MM.1S (cell line): ENCODE measurements at regions not wholly inside any gene's neighbourhood (a gene's known extent, or its start where the extent isn't known, plus 50 kb on each side); places are given as distances from the start of the nearest gene placed in this dataset.

ENCODE experiments used
- DNase-seq: peaks from one replicate; pipeline ENCODE4 v3.0.0-alpha.2; 2015
- H2AFZ ChIP-seq: fragments of 300-600 bp; sonication (generic); 2 replicates; pipeline ENCODE4 v1.6.0; 2016; ENCODE audit warnings: antibody characterized with exemption, low read length
- H3F3A ChIP-seq: fragments of 300-600 bp; sonication (generic); 2 replicates; pipeline ENCODE4 v1.6.1; 2016; ENCODE audit warnings: mild to moderate bottlenecking, antibody characterized with exemption, low read length, moderate library complexity, mixed read lengths; ENCODE audit not compliant: insufficient read depth
- H3K27ac ChIP-seq: fragments of 300-600 bp; sonication (generic); 2 replicates; pipeline ENCODE4 v1.5.1; 2016; ENCODE audit warnings: mild to moderate bottlenecking, low read length
- H3K27me3 ChIP-seq: fragments of 300-600 bp; sonication (generic); replicated peaks from 2 replicates; pipeline ENCODE4 v1.6.0; 2016; ENCODE audit warnings: low read length; ENCODE audit not compliant: insufficient read depth
- H3K36me3 ChIP-seq: fragments of 300-600 bp; sonication (generic); replicated peaks from 2 replicates; pipeline ENCODE4 v1.6.1; 2016; ENCODE audit warnings: mild to moderate bottlenecking, low read length, mixed read lengths; ENCODE audit not compliant: insufficient read depth
- H3K4me1 ChIP-seq: fragments of 300-600 bp; sonication (generic); 2 replicates; pipeline ENCODE4 v1.6.1; 2016; ENCODE audit warnings: low read length, mixed read lengths
- H3K4me2 ChIP-seq: fragments of 300-600 bp; sonication (generic); 2 replicates; pipeline ENCODE4 v1.6.0; 2016; ENCODE audit warnings: low read depth, low read length
- H3K4me3 ChIP-seq: fragments of 300-600 bp; sonication (generic); 2 replicates; pipeline ENCODE4 v1.5.1; 2016; ENCODE audit warnings: low read length, mixed read lengths
- H3K79me2 ChIP-seq: fragments of 300-600 bp; sonication (generic); 2 replicates; pipeline ENCODE4 v1.6.1; 2016; ENCODE audit warnings: mixed run types, low read length, mixed read lengths
- H3K9ac ChIP-seq: fragments of 300-600 bp; sonication (generic); 2 replicates; pipeline ENCODE4 v1.6.1; 2016; ENCODE audit warnings: low read length, mixed read lengths
- H3K9me2 ChIP-seq: fragments of 300-600 bp; sonication (generic); replicated peaks from 2 replicates; pipeline ENCODE4 v1.6.1; 2016; ENCODE audit warnings: mild to moderate bottlenecking, low read length, mixed read lengths; ENCODE audit not compliant: insufficient read depth
- H3K9me3 ChIP-seq: fragments of 300-600 bp; sonication (generic); replicated peaks from 2 replicates; pipeline ENCODE4 v1.6.1; 2016; ENCODE audit warnings: mild to moderate bottlenecking, low read length, mixed read lengths; ENCODE audit not compliant: insufficient read depth
- H4K20me1 ChIP-seq: fragments of 300-600 bp; sonication (generic); 2 replicates; pipeline ENCODE4 v1.6.1; 2016; ENCODE audit warnings: mild to moderate bottlenecking, low read length, moderate library complexity, mixed read lengths; ENCODE audit not compliant: insufficient read depth
- EZH2 ChIP-seq: fragments of 300-600 bp; sonication (generic); optimal IDR thresholded peaks from 2 replicates; pipeline ENCODE3; 2017; ENCODE audit warnings: low read depth, mild to moderate bottlenecking, antibody characterized with exemption, low read length, mixed read lengths
- EZH2phosphoT487 ChIP-seq: fragments of 300-600 bp; sonication (generic); IDR thresholded peaks from 2 replicates; pipeline ENCODE4 v1.6.1; 2018; ENCODE audit warnings: antibody characterized with exemption, low read length
- TF ChIP-seq, protein P1 (sequence below): fragments of 300-600 bp; sonication (generic); IDR thresholded peaks from 2 replicates; pipeline ENCODE4 v1.5.1; 2016; ENCODE audit warnings: antibody characterized with exemption, low read length, mixed read lengths

DNA sequence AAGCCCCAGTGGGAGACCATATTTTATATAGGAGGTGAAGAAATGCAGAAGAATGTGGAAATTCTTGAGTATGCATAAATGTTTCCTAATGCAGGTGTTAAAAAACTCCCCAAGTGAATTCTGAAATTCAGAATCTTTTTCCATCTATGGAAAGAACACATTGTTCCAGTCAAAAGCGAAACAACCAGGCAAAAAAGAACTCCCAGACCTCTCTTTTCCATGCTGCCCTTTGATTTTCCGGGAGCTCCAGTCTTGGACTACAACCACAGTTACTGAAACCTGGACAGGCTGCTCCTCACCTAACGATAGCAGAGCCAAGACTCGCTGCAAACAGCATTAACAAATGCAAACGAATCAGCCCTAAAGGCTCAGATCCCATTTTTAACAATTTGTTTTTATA is 108.7 kb upstream of the CNKSR3 start:
- Histone ChIP-seq H3K4me1 (no peaks in the 10 kb centered on the region), H3K4me2 (no peak overlapping the region), H3K9ac (no peak overlapping the region), H3K27ac (no peak overlapping the region), H3K4me3 (no peak overlapping the region), H3K9me2 (no peaks in the 10 kb centered on the region), H3K9me3 (no peaks in the 10 kb centered on the region), H3K36me3 (no peaks in the 10 kb centered on the region), H3K79me2 (no peaks in the 10 kb centered on the region), H4K20me1 (no peaks in the 10 kb centered on the region), H2AFZ (no peak overlapping the region), H3K27me3 (no peaks in the 10 kb centered on the region), H3F3A (no peaks in the 10 kb centered on the region)
- TF ChIP-seq, protein P1, sequence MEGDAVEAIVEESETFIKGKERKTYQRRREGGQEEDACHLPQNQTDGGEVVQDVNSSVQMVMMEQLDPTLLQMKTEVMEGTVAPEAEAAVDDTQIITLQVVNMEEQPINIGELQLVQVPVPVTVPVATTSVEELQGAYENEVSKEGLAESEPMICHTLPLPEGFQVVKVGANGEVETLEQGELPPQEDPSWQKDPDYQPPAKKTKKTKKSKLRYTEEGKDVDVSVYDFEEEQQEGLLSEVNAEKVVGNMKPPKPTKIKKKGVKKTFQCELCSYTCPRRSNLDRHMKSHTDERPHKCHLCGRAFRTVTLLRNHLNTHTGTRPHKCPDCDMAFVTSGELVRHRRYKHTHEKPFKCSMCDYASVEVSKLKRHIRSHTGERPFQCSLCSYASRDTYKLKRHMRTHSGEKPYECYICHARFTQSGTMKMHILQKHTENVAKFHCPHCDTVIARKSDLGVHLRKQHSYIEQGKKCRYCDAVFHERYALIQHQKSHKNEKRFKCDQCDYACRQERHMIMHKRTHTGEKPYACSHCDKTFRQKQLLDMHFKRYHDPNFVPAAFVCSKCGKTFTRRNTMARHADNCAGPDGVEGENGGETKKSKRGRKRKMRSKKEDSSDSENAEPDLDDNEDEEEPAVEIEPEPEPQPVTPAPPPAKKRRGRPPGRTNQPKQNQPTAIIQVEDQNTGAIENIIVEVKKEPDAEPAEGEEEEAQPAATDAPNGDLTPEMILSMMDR, result no peak
- TF ChIP-seq EZH2phosphoT487 (no peak), EZH2 (no peak)
- no peak for DNase-seq

GRCh38 chr6:154621686-154622085 is 111.2 kb upstream of the CNKSR3 start:
- Histone ChIP-seq H3K27ac (no peak overlapping the region), H3F3A (no peaks in the 10 kb centered on the region), H3K4me3 (no peak overlapping the region), H3K4me2 (no peak overlapping the region), H3K79me2 (no peaks in the 10 kb centered on the region), H3K9me2 (no peaks in the 10 kb centered on the region), H3K9ac (no peak overlapping the region), H3K27me3 (no peaks in the 10 kb centered on the region), H2AFZ (no peak overlapping the region), H3K36me3 (no peaks in the 10 kb centered on the region), H3K9me3 (no peaks in the 10 kb centered on the region), H4K20me1 (no peaks in the 10 kb centered on the region), H3K4me1 (no peaks in the 10 kb centered on the region)
- TF ChIP-seq, protein P1, result no peak
- TF ChIP-seq EZH2 (no peak), EZH2phosphoT487 (no peak)
- DNase-seq, result no peak

GRCh38 chr6:154622618-154623336 is 110.4 kb upstream of the SCAF8 start:
- no peak overlapping the region for H3K4me2 ChIP-seq
- no peak overlapping the region for H2AFZ ChIP-seq
- no peaks in the 10 kb centered on the region for H3F3A ChIP-seq
- no peaks in the 10 kb centered on the region for H3K9me2 ChIP-seq
- H3K79me2 ChIP-seq, result no peaks in the 10 kb centered on the region
- no peaks in the 10 kb centered on the region for H3K36me3 ChIP-seq
- DNase-seq, result no peak
- H4K20me1 ChIP-seq, result no peaks in the 10 kb centered on the region
- no peak overlapping the region for H3K9ac ChIP-seq
- no peak overlapping the region for H3K4me3 ChIP-seq
- no peaks in the 10 kb centered on the region for H3K4me1 ChIP-seq
- H3K9me3 ChIP-seq, result no peaks in the 10 kb centered on the region
- no peaks in the 10 kb centered on the region for H3K27me3 ChIP-seq
- TF ChIP-seq, protein P1, result no peak
- TF ChIP-seq EZH2phosphoT487 (no peak), EZH2 (no peak)
- H3K27ac ChIP-seq, result no peak overlapping the region
